GM12865 (cell line): ENCODE measurements at regions not wholly inside any gene's neighbourhood (a gene's known extent, or its start where the extent isn't known, plus 50 kb on each side); places are given as distances from the start of the nearest gene placed in this dataset.

Source experiments
- DNase-seq: peaks from one replicate; pipeline ENCODE4 v3.0.0; 2010; ENCODE audit warnings: low read depth
- H3K4me3 ChIP-seq: 2 replicates; pipeline ENCODE4 v1.5.1; 2011; ENCODE audit warnings: mild to moderate bottlenecking, low read depth, low read length, control low read depth
- CTCF ChIP-seq: IDR thresholded peaks from 2 replicates; pipeline ENCODE4 v1.5.1; 2011; ENCODE audit warnings: low read length, control low read depth, low read depth, inconsistent platforms; ENCODE audit not compliant: insufficient read depth; ENCODE audit errors: missing control alignments

- no peak overlapping the region for H3K4me3 ChIP-seq
- TF ChIP-seq CTCF, result no peak
- DNase-seq, result peak; percentile 78
Observed at GRCh38 chr7:118836933-118837332, 612.4 kb downstream of the ANKRD7 start.

- TF ChIP-seq CTCF, result no peak
- no peak for DNase-seq
- H3K4me3 ChIP-seq, result no peak overlapping the region
Observed at GRCh38 chr7:118839515-118839914, 615.0 kb downstream of the ANKRD7 start.

- TF ChIP-seq CTCF, result no peak
- no peak for DNase-seq
Observed at GRCh38 chr7:118843456-118843855, 619.0 kb downstream of the ANKRD7 start.

GRCh38 chr7:118844748-118845147 is 620.2 kb downstream of the ANKRD7 start:
- no peak for DNase-seq
- H3K4me3 ChIP-seq, result no peak overlapping the region
- TF ChIP-seq CTCF, result no peak

More at GRCh38 chr7:118843456-118843855, 619.0 kb downstream of the ANKRD7 start:
- no peak overlapping the region for H3K4me3 ChIP-seq

- no peak for TF ChIP-seq CTCF
- no peak for DNase-seq
- H3K4me3 ChIP-seq, result no peak overlapping the region
Observed at GRCh38 chr7:118845791-118846190, 621.3 kb downstream of the ANKRD7 start.

GRCh38 chr7:118846977-118847376 is 622.5 kb downstream of the ANKRD7 start:
- H3K4me3 ChIP-seq, result no peak overlapping the region
- TF ChIP-seq CTCF, result no peak
- no peak for DNase-seq

GRCh38 chr7:118855290-118855689 is 630.8 kb downstream of the ANKRD7 start:
- no peak overlapping the region for H3K4me3 ChIP-seq
- no peak for TF ChIP-seq CTCF
- DNase-seq, result no peak
